ENCODE measurements at regions not wholly inside any gene's neighbourhood (a gene's known extent, or its start where the extent isn't known, plus 50 kb on each side); places are given as distances from the start of the nearest gene placed in this dataset.

DNA sequence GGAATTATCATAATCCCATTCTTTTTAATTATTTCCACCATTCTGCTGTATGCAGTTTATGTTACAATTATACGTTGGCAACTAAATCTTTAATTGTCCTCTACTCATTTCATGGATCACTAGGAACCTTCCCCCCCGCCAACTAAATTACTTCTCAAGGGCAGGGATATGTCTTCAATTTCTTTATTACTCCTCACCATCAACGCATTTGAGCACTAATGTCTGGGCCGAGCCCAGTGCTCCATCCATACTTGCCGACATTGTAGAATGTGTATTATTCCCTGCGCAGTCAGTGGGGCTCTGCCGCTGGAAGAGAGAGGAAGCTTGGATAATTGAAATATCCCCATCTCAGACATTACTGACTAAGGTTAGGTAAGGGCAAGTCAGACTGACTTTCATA lies 236.4 kb upstream of the AJAP1 start:
- TF ChIP-seq CTCF (IDR thresholded peaks at IDR 0.05; ENCODE audit: extremely low read depth in 1 of 2, insufficient read depth in 1 of 2, low read depth in 1 of 2, low read length in 2 of 2) (no peak), POLR2AphosphoS5 (IDR thresholded peaks at IDR 0.05; ENCODE audit: insufficient read depth, low read depth, low read length) (no peak)
